Esophagus squamous epithelium (tissue), 5 donors: ENCODE measurements at regions not wholly inside any gene's neighbourhood (a gene's known extent, or its start where the extent isn't known, plus 50 kb on each side); places are given as distances from the start of the nearest gene placed in this dataset.

Source experiments
- DNase-seq: peaks from one replicate; lab custom pipeline; 2025; lab: John Stamatoyannopoulos, UW
- H3K27ac ChIP-seq, 4 donors: fragments of 200-600 bp; sonication (generic); one replicate each; pipeline ENCODE4 v1.5.1; 2016 to 2019; ENCODE audit warnings: mild to moderate bottlenecking in 1 of 4
- H3K27me3 ChIP-seq, 4 donors: fragments of 200-600 bp; sonication (generic); 1 replicate in 3 of 4; 2 replicates in 1 of 4; pipeline versions ENCODE4 v1.5.1 to v1.6.0; 2017 to 2021; ENCODE audit warnings: antibody characterized with exemption in 1 of 4
- H3K36me3 ChIP-seq, 3 donors: fragments of 200-600 bp; sonication (generic); one replicate each; pipeline ENCODE4 v1.5.1; 2016 to 2019
- H3K4me1 ChIP-seq, 3 donors: fragments of 200-600 bp; sonication (generic); one replicate each; pipeline ENCODE4 v1.5.1; 2017 to 2019
- H3K4me3 ChIP-seq, 4 donors: fragments of 200-600 bp; sonication (generic); 1 replicate in 3 of 4; 2 replicates in 1 of 4; pipeline ENCODE4 v1.5.1; 2016 to 2019; ENCODE audit warnings: mild to moderate bottlenecking in 2 of 4, moderate library complexity in 1 of 4
- H3K9me3 ChIP-seq, 3 donors: fragments of 200-600 bp; sonication (generic); one replicate each; pipeline ENCODE4 v1.5.1; 2016 to 2019
- CTCF ChIP-seq, 6 experiments: fragments of 450-650 bp in 4 of 6; fragments of 200-600 bp in 2 of 6; sonication (generic) in 2 of 6; IDR thresholded peaks; one replicate each; pipeline ENCODE4 v1.5.1; 2016 to 2019; ENCODE audit warnings: antibody characterized with exemption in 6 of 6, mild to moderate bottlenecking in 4 of 6, moderate library complexity in 4 of 6
- POLR2A ChIP-seq, 4 donors: fragments of 450-650 bp; IDR thresholded peaks; one replicate each; pipeline ENCODE4 v1.6.1; 2017; ENCODE audit warnings: antibody characterized with exemption in 4 of 4, mild to moderate bottlenecking in 4 of 4, moderate library complexity in 3 of 4
- WGBS, 2 donors: methylation state at CpG; one replicate each; pipeline ENCODE4 v1.1.5; 2018; 5-methylcytosine and 5-hydroxymethylcytosine counted together
- intact Hi-C: fragments of 100-400 bp; cut with DNase I; formaldehyde crosslinking; loops from one replicate; pipeline ENCODE4 v1.15.0; 2022
- donor health status: DM: yes; HTN: yes; CAD: no.

GRCh38 chr13:55432814-55433213 is 1707.9 kb upstream of the PRR20A start:
- WGBS, 2 donors = 44 to 65% methylated on average over 4 of the region's 4 CpGs
- TF ChIP-seq POLR2A (IDR thresholded peaks at IDR 0.05) (no peak), CTCF (IDR thresholded peaks at IDR 0.05) (no peak)
- no peak for DNase-seq
- no peaks in the 10 kb centered on the region for H3K36me3 ChIP-seq
- no peaks in the 10 kb centered on the region for H3K27me3 ChIP-seq
- no peak overlapping the region for H3K27ac ChIP-seq
- H3K4me1 ChIP-seq = no peaks in the 10 kb centered on the region
- H3K9me3 ChIP-seq = peaks cover 0 to 4% (median 0%) of the 10 kb centered on the region in 3 donors
- no peak overlapping the region for H3K4me3 ChIP-seq
- intact Hi-C loops = no loop called here

- H3K4me3 ChIP-seq = no peak overlapping the region
- TF ChIP-seq CTCF (IDR thresholded peaks at IDR 0.05) (no peak), POLR2A (IDR thresholded peaks at IDR 0.05) (no peak)
- intact Hi-C loops = no loop called here
- no peak overlapping the region for H3K27ac ChIP-seq
- no peak for DNase-seq
- whole genome bisulfite sequencing, 2 donors = 0 to 82% methylated on average over 1 of the region's 1 CpG
- no peaks in the 10 kb centered on the region for H3K4me1 ChIP-seq
- H3K27me3 ChIP-seq = no peaks in the 10 kb centered on the region
- H3K9me3 ChIP-seq = peaks cover 0 to 4% (median 0%) of the 10 kb centered on the region in 3 donors
- H3K36me3 ChIP-seq = no peaks in the 10 kb centered on the region
These were observed 1703.6 kb upstream of the PRR20A start for GRCh38 chr13:55437162-55437561.

- Histone ChIP-seq H3K27me3 (no peaks in the 10 kb centered on the region), H3K9me3 (peaks cover 0 to 4% (median 0%) of the 10 kb centered on the region in 3 donors), H3K4me3 (no peak overlapping the region), H3K36me3 (no peaks in the 10 kb centered on the region), H3K27ac (no peak overlapping the region), H3K4me1 (no peaks in the 10 kb centered on the region)
- WGBS, 2 donors = 29 to 50% methylated on average over 1 of the region's 1 CpG
- intact Hi-C loops = no loop called here
- TF ChIP-seq CTCF (IDR thresholded peaks at IDR 0.05) (no peak), POLR2A (IDR thresholded peaks at IDR 0.05) (no peak)
- DNase-seq = no peak
These were observed 1701.3 kb upstream of the PRR20A start for GRCh38 chr13:55439450-55439849.

- no peaks in the 10 kb centered on the region for H3K36me3 ChIP-seq
- no peak for TF ChIP-seq POLR2A (IDR thresholded peaks at IDR 0.05)
- TF ChIP-seq CTCF (IDR thresholded peaks at IDR 0.05) = no peak
- no peak overlapping the region for H3K4me3 ChIP-seq
- no peak for DNase-seq
- no peaks in the 10 kb centered on the region for H3K4me1 ChIP-seq
- no peak overlapping the region for H3K27ac ChIP-seq
- H3K9me3 ChIP-seq = no peaks in the 10 kb centered on the region
- intact Hi-C loops = no loop called here
- 53 to 62% methylated on average over 4 of the region's 4 CpGs for WGBS, 2 donors
- H3K27me3 ChIP-seq = no peaks in the 10 kb centered on the region
These were observed 1700.1 kb upstream of the PRR20A start for GRCh38 chr13:55440465-55441085.

- WGBS, 2 donors = 60 to 62% methylated on average over 3 of the region's 3 CpGs
- H3K4me1 ChIP-seq = no peaks in the 10 kb centered on the region
- TF ChIP-seq CTCF (IDR thresholded peaks at IDR 0.05) = no peak
- intact Hi-C loops = no loop called here
- no peaks in the 10 kb centered on the region for H3K36me3 ChIP-seq
- H3K27ac ChIP-seq = no peak overlapping the region
- DNase-seq = no peak
- H3K9me3 ChIP-seq = no peaks in the 10 kb centered on the region
- H3K27me3 ChIP-seq = no peaks in the 10 kb centered on the region
- no peak overlapping the region for H3K4me3 ChIP-seq
These were observed 1676.5 kb upstream of the PRR20A start for GRCh38 chr13:55464222-55464621.
